ENCODE measurements at regions not wholly inside any gene's neighbourhood (a gene's known extent, or its start where the extent isn't known, plus 50 kb on each side); places are given as distances from the start of the nearest gene placed in this dataset.

DNA sequence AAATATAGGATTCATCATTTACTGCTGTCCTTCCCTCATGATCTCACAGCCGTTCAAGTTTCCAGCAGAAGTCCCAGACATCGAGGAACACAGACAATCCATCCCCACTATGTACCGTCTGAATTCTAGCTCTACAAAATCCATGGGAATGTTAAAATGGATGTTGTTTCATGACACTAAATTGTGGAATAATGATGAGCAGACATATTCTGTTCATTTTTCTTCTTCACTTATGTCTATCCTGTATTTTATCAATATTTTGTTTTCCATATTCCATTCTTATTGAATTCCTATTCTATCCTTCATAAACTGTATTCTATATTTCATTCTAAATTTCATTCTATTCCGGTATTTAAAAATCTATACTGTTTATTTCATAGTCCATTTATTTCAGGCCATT is 71.8 kb downstream of the NUDT10 start:
- Histone ChIP-seq H3K4me3 (replicated peaks; ENCODE audit: insufficient read depth, low read length) (no peak overlapping the region), H3K27me3 (ENCODE audit: insufficient read depth, poor library complexity, severe bottlenecking) (no peaks in the 10 kb centered on the region), H3K27ac (replicated peaks) (no peak overlapping the region)
- no peak for DNase-seq (ENCODE audit: low read depth in 1 of 2, low spot score in 1 of 2)
- TF ChIP-seq SPI1 (IDR thresholded peaks at IDR 0.05; ENCODE audit: borderline replicate concordance, low read depth) (no peak), GABPA (IDR thresholded peaks at IDR 0.05; ENCODE audit: low read depth) (no peak), POLR2AphosphoS5 (IDR thresholded peaks at IDR 0.05; ENCODE audit: low read depth) (no peak)
- TF ChIP-seq, protein P1, sequence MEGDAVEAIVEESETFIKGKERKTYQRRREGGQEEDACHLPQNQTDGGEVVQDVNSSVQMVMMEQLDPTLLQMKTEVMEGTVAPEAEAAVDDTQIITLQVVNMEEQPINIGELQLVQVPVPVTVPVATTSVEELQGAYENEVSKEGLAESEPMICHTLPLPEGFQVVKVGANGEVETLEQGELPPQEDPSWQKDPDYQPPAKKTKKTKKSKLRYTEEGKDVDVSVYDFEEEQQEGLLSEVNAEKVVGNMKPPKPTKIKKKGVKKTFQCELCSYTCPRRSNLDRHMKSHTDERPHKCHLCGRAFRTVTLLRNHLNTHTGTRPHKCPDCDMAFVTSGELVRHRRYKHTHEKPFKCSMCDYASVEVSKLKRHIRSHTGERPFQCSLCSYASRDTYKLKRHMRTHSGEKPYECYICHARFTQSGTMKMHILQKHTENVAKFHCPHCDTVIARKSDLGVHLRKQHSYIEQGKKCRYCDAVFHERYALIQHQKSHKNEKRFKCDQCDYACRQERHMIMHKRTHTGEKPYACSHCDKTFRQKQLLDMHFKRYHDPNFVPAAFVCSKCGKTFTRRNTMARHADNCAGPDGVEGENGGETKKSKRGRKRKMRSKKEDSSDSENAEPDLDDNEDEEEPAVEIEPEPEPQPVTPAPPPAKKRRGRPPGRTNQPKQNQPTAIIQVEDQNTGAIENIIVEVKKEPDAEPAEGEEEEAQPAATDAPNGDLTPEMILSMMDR (IDR thresholded peaks at IDR 0.05; ENCODE audit: insufficient read depth, low read length), result no peak
- TF ChIP-seq, protein P2, sequence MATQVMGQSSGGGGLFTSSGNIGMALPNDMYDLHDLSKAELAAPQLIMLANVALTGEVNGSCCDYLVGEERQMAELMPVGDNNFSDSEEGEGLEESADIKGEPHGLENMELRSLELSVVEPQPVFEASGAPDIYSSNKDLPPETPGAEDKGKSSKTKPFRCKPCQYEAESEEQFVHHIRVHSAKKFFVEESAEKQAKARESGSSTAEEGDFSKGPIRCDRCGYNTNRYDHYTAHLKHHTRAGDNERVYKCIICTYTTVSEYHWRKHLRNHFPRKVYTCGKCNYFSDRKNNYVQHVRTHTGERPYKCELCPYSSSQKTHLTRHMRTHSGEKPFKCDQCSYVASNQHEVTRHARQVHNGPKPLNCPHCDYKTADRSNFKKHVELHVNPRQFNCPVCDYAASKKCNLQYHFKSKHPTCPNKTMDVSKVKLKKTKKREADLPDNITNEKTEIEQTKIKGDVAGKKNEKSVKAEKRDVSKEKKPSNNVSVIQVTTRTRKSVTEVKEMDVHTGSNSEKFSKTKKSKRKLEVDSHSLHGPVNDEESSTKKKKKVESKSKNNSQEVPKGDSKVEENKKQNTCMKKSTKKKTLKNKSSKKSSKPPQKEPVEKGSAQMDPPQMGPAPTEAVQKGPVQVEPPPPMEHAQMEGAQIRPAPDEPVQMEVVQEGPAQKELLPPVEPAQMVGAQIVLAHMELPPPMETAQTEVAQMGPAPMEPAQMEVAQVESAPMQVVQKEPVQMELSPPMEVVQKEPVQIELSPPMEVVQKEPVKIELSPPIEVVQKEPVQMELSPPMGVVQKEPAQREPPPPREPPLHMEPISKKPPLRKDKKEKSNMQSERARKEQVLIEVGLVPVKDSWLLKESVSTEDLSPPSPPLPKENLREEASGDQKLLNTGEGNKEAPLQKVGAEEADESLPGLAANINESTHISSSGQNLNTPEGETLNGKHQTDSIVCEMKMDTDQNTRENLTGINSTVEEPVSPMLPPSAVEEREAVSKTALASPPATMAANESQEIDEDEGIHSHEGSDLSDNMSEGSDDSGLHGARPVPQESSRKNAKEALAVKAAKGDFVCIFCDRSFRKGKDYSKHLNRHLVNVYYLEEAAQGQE (IDR thresholded peaks at IDR 0.05; ENCODE audit: insufficient replicate concordance, low read depth), result no peak

DNA sequence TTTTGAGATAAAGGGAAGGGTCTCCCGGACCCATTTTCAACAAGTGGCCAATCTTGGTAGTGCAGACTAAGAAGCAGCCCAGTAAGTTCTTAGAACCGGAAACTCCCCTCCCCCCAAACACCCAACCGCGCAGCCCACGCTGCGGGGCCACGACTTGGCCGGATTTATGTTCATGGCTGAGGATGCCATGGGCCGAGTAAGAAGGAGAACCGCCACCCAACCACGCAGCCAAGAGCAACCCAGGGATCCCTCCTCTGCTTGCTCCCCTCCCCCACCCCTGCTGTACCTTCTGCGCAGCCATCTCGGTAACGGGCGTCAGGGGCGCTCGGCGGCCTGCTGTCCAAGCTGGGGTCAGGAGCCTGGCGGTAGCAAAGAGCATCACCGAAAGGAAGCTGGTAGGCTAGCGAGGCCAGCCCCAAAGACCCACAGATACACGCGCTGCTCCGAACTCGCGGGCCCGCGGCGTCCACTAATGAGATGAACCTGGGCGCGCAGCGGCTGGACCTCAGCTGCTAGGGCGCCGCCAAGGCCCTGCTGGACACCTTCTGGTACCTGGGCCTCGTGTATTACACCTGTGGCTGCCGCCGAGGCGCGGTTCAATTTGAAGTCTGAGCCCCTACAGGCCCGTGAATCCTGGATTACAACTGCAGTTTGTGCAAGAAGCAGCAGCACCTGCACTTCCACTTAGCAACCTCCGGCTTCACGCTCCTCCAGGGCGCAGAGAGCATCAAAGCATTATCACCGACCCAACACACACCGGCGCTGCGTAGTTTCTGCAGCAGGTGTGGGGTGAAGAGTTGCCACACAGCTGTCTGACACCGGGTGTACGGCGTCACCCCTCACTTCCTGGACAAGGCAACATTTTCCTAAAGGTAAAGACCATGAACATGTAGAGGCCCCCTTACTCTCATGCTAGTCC is 63.4 kb downstream of the NUDT10 start:
- H3K27me3 ChIP-seq (ENCODE audit: insufficient read depth, poor library complexity, severe bottlenecking), result no peaks in the 10 kb centered on the region
- H3K4me3 ChIP-seq (replicated peaks; ENCODE audit: insufficient read depth, low read length), result no peak overlapping the region
- TF ChIP-seq POLR2AphosphoS5 (IDR thresholded peaks at IDR 0.05; ENCODE audit: low read depth), result no peak
- TF ChIP-seq, protein P2 (IDR thresholded peaks at IDR 0.05; ENCODE audit: insufficient replicate concordance, low read depth), result no peak
- TF ChIP-seq, protein P1 (IDR thresholded peaks at IDR 0.05; ENCODE audit: insufficient read depth, low read length), result no peak
- no peak for TF ChIP-seq GABPA (IDR thresholded peaks at IDR 0.05; ENCODE audit: low read depth)
- TF ChIP-seq SPI1 (IDR thresholded peaks at IDR 0.05; ENCODE audit: borderline replicate concordance, low read depth), result no peak
- no peak overlapping the region for H3K27ac ChIP-seq (replicated peaks)
- no peak for DNase-seq (ENCODE audit: low read depth in 1 of 2, low spot score in 1 of 2)

DNA sequence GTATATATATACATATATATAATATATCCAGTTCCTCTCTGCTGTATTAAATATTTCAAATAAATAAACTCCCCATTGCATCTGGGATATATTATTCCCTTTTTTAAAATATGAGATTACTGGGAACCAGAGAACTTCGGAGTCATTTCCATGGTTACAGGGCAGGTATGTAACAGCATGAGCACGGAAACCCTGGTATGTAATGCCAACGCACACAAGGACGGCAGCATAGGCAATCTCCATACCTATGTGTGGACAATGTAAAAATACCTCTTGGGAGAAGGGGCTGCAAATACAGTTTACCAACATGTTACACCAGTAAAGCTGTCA is 62.8 kb downstream of the NUDT10 start:
- TF ChIP-seq, protein P1 (IDR thresholded peaks at IDR 0.05; ENCODE audit: insufficient read depth, low read length), result no peak
- TF ChIP-seq SPI1 (IDR thresholded peaks at IDR 0.05; ENCODE audit: borderline replicate concordance, low read depth) (no peak), POLR2AphosphoS5 (IDR thresholded peaks at IDR 0.05; ENCODE audit: low read depth) (no peak), GABPA (IDR thresholded peaks at IDR 0.05; ENCODE audit: low read depth) (no peak)
- TF ChIP-seq, protein P2 (IDR thresholded peaks at IDR 0.05; ENCODE audit: insufficient replicate concordance, low read depth), result no peak
- Histone ChIP-seq H3K27me3 (ENCODE audit: insufficient read depth, poor library complexity, severe bottlenecking) (no peaks in the 10 kb centered on the region), H3K27ac (replicated peaks) (no peak overlapping the region), H3K4me3 (replicated peaks; ENCODE audit: insufficient read depth, low read length) (no peak overlapping the region)
- no peak for DNase-seq (ENCODE audit: low read depth in 1 of 2, low spot score in 1 of 2)
